Activated CD4-positive, alpha-beta memory T cell treated with anti-CD3 and anti-CD28 coated beads, Interleukin-2, amount 10 ng/mL, durations not matched to agents 7 days and 5 days (primary cell): ENCODE measurements at regions not wholly inside any gene's neighbourhood (a gene's known extent, or its start where the extent isn't known, plus 50 kb on each side); places are given as distances from the start of the nearest gene placed in this dataset.
"Not testable (repeated sequence)": the region's sequence is repeated elsewhere in the genome, so short reads cannot be mapped to it uniquely, and the experiment has no call there.

Source experiments
- CTCF ChIA-PET: fragments of 350-600 bp; sonication (Branson Sonifier 250); formaldehyde crosslinking; loops from one replicate; lab custom pipeline; 2021; ENCODE audit warnings: antibody characterized with exemption, inconsistent platforms; lab: Charles Lee
- POLR2A ChIA-PET: fragments of 350-600 bp; sonication (Branson Sonifier 250); formaldehyde crosslinking; loops from one replicate; lab custom pipeline; 2021; ENCODE audit warnings: antibody characterized with exemption; lab: Charles Lee
- DNase-seq: peaks from one replicate; pipeline ENCODE4 v3.0.0-alpha.2; 2020
- H3K27ac Mint-ChIP-seq: one replicate; pipeline ENCODE4 v1.8.0; 2021; ENCODE audit warnings: mild to moderate bottlenecking, mixed read lengths
- H3K27me3 Mint-ChIP-seq: one replicate; pipeline ENCODE4 v1.8.0; 2021; ENCODE audit warnings: mixed read lengths
- H3K36me3 Mint-ChIP-seq: one replicate; pipeline ENCODE4 v1.8.0; 2021; ENCODE audit warnings: low read depth, mixed read lengths
- H3K4me1 Mint-ChIP-seq: one replicate; pipeline ENCODE4 v1.8.0; 2021; ENCODE audit warnings: mixed read lengths
- H3K4me3 Mint-ChIP-seq: one replicate; pipeline ENCODE4 v1.8.0; 2021; ENCODE audit warnings: mild to moderate bottlenecking, mixed read lengths
- H3K9me3 Mint-ChIP-seq: one replicate; pipeline ENCODE4 v1.8.0; 2021; ENCODE audit warnings: mixed read lengths

DNA sequence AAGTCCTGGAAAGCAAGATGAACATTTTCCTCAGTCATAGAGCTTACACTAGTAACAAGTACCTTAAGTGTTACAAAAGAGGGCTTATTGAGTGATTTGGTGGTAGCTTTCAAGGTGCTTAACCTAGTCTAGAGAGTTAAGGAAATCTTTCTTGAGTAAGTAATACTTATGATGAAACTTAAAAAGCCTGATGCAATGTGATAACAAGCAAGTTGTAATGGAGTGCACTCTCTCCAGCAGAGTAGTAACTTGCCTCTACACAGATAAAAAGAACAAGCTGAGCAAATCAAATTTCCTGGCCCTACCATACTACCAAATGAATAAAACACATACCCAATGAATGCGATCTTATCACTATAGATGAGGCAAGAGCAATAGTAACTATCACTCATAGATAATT is 639.9 kb upstream of the FBXO33 start:
- Mint-ChIP-seq H3K27ac (no peak overlapping the region), H3K4me1 (no peaks in the 10 kb centered on the region), H3K27me3 (no peaks in the 10 kb centered on the region), H3K4me3 (no peak overlapping the region), H3K36me3 (no peaks in the 10 kb centered on the region), H3K9me3 (peaks cover 2% of the 10 kb centered on the region)
- POLR2A ChIA-PET, result no interaction called here
- CTCF ChIA-PET, result no interaction called here
- no peak for DNase-seq

DNA sequence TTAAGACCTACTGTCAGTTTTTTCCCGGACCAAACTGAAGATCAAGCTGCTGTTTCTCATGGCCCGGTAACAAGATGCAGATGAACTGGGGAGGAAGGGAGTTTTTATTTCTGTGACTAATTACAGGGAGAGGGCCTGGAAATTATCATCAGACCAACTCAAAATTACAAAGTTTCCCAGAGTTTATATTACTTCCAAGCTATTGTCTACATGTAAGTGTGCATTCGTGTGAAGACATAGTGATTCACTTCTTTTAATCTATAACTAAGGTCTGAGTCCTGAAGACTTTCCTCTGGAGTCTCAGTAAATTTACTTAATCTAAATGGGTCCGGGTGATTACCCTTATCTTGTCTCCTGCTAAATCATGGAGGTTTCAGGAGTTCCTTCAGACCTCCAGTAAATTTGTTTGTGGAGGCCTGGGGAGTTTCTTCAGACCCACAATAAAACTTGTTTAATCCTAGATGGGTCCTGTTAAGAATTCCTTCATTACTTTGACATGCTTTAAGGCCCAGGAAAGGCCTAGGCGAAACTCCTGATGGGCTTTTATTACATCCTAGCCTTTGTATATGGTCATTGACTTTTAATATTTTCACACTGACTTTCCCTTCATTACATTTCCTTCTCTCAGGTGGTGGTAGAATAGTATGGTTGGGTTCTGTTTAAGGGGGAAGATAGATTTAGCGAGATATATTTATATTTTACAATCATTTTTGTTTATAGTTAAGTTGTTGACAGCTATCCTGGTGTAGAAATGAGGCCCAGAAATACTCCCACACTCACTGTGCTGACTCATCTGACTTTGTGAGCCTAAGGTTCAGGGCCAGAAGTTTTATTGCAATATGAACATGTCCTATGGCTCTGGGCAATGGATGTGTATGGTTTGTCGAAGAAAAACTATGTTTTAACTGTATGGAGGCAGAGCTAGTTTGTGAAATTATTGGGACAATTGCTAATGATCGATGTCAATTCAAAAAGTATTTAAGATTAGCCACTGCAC is 627.0 kb upstream of the FBXO33 start:
- Mint-ChIP-seq H3K27ac (no peak overlapping the region), H3K4me3 (no peak overlapping the region), H3K36me3 (no peaks in the 10 kb centered on the region), H3K27me3 (no peaks in the 10 kb centered on the region), H3K9me3 (peaks cover 2% of the 10 kb centered on the region), H3K4me1 (no peaks in the 10 kb centered on the region)
- CTCF ChIA-PET, result no interaction called here
- DNase-seq, result no peak
- POLR2A ChIA-PET, result no interaction called here

DNA sequence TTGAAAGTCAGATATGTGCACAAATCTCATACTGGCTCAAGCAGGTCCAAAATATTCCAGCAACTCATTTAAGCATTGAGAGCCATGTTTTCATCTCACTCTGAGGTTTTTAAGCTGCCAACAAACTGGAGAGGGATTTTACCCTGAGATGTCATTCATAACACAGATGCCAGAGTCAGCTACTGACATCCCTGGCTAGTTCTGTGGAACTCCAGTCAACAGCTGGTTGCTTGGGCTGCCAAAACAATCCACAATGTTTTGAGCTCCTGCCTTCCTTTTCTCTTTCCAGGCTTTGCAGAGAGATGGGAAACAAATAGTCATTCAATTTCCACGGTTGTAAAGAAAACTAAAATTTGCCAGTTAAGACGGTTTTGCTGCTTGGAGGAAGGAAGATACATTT is 621.2 kb upstream of the FBXO33 start:
- no peaks in the 10 kb centered on the region for H3K9me3 Mint-ChIP-seq
- no peaks in the 10 kb centered on the region for H3K27me3 Mint-ChIP-seq
- POLR2A ChIA-PET, result no interaction called here
- no peaks in the 10 kb centered on the region for H3K4me1 Mint-ChIP-seq
- DNase-seq, result no peak
- CTCF ChIA-PET, result no interaction called here
- H3K36me3 Mint-ChIP-seq, result no peaks in the 10 kb centered on the region
- no peak overlapping the region for H3K4me3 Mint-ChIP-seq
- no peak overlapping the region for H3K27ac Mint-ChIP-seq

DNA sequence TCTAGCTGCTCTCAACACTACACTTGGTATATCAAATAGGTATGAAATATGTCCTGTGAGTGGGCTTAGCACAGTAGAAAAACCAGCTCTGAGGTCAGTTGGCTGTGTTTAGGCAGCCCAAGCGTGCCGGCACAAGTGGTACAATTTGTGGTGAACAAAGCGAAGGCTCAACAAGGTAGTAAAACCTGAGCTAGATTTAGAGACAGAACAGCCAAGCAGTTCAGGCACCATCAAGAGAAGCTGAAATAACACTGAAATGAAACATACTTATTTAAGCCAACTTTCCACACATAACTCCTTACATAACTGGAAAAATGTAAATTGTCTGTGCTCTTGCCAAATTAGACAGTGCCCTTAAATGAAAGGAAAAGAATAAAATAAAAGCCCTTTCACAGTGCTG is 596.8 kb upstream of the FBXO33 start:
- no peaks in the 10 kb centered on the region for H3K36me3 Mint-ChIP-seq
- POLR2A ChIA-PET, result no interaction called here
- no peak overlapping the region for H3K27ac Mint-ChIP-seq
- no peak overlapping the region for H3K4me3 Mint-ChIP-seq
- DNase-seq, result no peak
- H3K27me3 Mint-ChIP-seq, result no peaks in the 10 kb centered on the region
- no peaks in the 10 kb centered on the region for H3K4me1 Mint-ChIP-seq
- CTCF ChIA-PET, result no interaction called here
- peaks cover 2% of the 10 kb centered on the region for H3K9me3 Mint-ChIP-seq

DNA sequence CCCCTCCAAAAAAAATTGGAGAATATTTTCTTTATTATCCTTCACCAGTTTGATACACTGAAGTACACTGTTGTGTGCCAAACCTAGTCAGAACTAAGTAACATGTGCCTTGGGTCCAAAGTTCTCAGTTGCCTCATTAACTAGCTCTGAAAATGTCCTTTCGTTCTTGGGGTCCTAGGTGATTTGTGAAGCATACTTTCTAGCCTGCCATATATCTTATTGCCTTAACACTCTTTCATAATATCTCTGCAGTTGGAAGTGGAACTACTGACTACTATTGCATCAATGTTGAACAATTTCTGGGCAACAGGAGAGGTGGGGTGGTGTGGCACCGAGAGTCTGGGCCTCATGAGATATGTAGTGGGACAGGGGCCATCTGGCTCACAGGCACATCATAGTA is 592.9 kb upstream of the FBXO33 start:
- CTCF ChIA-PET, result no interaction called here
- no peaks in the 10 kb centered on the region for H3K27me3 Mint-ChIP-seq
- no peak overlapping the region for H3K4me3 Mint-ChIP-seq
- no peak for DNase-seq
- POLR2A ChIA-PET, result no interaction called here
- no peak overlapping the region for H3K27ac Mint-ChIP-seq
- peaks cover 3% of the 10 kb centered on the region for H3K9me3 Mint-ChIP-seq
- H3K36me3 Mint-ChIP-seq, result no peaks in the 10 kb centered on the region
- H3K4me1 Mint-ChIP-seq, result no peaks in the 10 kb centered on the region

DNA sequence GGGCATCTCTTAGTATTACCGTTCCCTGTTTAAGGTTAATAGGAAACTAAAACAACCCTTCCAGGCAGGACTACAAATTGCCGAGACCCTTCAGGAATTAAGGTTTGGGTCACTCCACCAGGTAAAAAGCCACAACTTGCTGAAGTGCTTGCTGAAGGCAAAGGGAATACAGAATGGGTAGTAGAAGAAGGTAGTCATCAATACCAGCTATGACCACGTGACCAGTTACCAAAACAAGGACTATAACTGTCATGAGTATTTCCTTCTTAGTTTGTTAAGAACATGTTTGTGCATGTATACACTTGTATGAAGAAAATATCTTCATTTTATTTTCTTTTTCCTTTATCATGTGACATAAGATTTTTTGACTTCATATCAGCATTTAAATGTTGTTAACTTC is 578.7 kb upstream of the FBXO33 start:
- Mint-ChIP-seq H3K27ac (no peak overlapping the region), H3K9me3 (peaks cover 10% of the 10 kb centered on the region), H3K27me3 (no peaks in the 10 kb centered on the region), H3K36me3 (no peaks in the 10 kb centered on the region), H3K4me1 (no peaks in the 10 kb centered on the region), H3K4me3 (no peak overlapping the region)
- ChIA-PET POLR2A (no interaction called here), CTCF (no interaction called here)
- no peak for DNase-seq

DNA sequence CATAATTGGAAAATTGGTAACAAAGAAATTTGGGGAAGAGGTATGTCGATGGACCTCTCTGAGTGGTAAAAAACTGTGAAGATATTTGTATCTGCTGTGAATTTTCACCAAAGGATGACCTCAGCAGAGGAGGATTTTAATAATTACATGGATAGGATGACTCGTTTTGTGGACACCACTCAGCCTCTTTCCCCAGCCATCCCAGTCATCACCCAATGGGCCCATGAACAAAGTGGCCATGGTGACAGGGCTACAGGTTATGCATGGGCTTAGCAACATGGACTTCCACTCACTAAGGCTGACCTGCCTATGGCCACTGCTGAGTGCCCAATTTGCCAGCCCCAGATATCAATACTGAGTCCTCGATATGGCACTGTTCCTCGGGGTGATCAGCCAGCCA is 577.5 kb upstream of the FBXO33 start:
- no peaks in the 10 kb centered on the region for H3K4me1 Mint-ChIP-seq
- H3K4me3 Mint-ChIP-seq, result no peak overlapping the region
- CTCF ChIA-PET, result no interaction called here
- H3K36me3 Mint-ChIP-seq, result no peaks in the 10 kb centered on the region
- POLR2A ChIA-PET, result no interaction called here
- no peak for DNase-seq
- H3K27me3 Mint-ChIP-seq, result no peaks in the 10 kb centered on the region
- H3K27ac Mint-ChIP-seq, result no peak overlapping the region
- peaks cover 10% of the 10 kb centered on the region for H3K9me3 Mint-ChIP-seq

DNA sequence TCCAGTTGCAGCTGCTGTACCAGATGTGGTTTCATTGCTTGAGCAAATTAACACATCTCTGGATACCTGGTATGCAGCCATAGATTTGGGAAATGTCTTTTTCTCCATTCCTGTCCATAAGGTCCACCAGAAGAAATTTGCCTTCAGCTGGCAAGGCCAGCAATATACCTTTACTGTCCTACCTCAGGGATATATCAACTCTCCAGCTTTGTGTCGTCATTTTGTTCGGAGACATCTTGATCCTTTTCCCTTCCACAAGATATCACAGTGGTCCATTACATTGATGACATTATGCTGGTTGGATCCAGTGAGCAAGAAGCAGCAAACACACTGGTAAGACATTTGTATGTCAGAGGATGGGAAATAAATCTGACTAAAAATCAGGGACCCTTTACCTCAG is 576.1 kb upstream of the FBXO33 start:
- DNase-seq, H3K4me3 Mint-ChIP-seq, H3K9me3 Mint-ChIP-seq, H3K27ac Mint-ChIP-seq, H3K27me3 Mint-ChIP-seq, H3K36me3 Mint-ChIP-seq, CTCF ChIA-PET, POLR2A ChIA-PET, H3K4me1 Mint-ChIP-seq: not testable (repeated sequence)

DNA sequence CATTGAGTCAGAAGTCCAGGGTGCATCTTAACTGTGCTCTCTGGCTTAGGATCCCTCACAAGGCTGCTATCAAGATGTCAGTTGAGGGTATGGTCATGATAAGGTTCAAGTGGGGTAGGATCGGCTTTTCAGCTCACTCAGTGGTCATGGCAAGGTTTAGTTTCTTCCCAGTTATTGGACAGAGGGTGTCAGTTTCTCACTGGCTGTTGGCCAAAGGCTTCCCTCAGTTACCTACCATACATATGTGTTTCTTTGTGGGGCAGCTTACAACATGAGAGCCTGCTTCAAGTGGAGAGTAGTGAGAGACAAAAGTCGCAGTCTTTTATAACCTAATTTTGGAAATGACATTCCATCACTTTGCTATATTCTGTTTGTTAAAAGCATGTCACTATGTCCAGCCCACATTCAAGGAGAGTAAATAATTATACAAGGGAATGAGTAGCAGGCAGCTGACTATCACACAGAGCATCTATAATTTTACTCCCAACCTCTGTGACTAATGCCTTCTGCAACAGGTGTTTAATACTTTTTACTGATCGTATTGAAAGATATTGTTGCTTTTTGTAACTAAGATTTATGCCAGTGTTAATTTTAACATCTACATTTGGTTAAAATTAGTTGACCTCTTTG is 572.8 kb upstream of the FBXO33 start:
- DNase-seq, result no peak
- Mint-ChIP-seq H3K4me3 (no peak overlapping the region), H3K27me3 (no peaks in the 10 kb centered on the region), H3K4me1 (no peaks in the 10 kb centered on the region), H3K27ac (no peak overlapping the region), H3K36me3 (no peaks in the 10 kb centered on the region), H3K9me3 (peaks cover 6% of the 10 kb centered on the region)
- CTCF ChIA-PET, result no interaction called here
- POLR2A ChIA-PET, result no interaction called here

DNA sequence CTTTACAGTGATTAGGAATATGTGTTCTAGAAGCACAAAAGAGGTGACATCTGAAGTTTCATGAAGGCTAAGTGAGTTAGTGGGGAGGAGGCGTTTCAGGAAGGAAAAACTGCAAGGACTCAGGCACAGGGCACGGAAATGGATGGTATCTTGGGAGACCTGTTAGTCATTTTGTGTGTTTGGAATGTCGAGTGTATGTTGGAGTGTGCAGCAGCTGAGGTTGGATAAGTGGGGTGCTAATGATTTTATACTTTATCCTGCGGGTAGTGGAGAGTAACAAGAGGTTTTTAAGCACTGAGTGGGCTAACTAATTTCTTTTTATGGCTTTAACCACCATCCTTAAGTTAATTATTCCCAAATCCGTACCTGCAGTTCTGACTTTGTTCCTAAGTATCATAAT is 571.5 kb upstream of the FBXO33 start:
- CTCF ChIA-PET, result no interaction called here
- Mint-ChIP-seq H3K4me3 (no peak overlapping the region), H3K9me3 (no peaks in the 10 kb centered on the region), H3K27me3 (no peaks in the 10 kb centered on the region), H3K27ac (no peak overlapping the region), H3K36me3 (no peaks in the 10 kb centered on the region), H3K4me1 (no peaks in the 10 kb centered on the region)
- no peak for DNase-seq
- POLR2A ChIA-PET, result no interaction called here

DNA sequence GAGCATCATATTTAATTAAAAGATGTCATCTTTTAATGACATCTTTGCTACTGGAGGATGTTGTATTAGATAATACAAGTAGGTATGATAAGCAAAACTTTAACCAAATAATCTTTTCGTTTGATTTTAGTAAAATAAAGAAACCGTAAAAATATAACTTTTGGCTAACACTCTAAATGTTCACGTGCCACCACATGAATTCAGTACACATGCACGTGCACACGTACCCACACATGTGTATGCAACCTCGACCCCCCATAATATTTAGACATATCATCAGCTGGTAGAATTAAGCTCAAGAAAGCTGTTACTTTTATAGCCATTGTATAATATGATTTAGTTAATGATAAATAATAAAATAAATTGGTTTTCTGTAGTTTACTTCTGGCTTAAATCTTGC is 566.6 kb upstream of the FBXO33 start:
- ChIA-PET CTCF (no interaction called here), POLR2A (no interaction called here)
- H3K36me3 Mint-ChIP-seq, result no peaks in the 10 kb centered on the region
- H3K4me3 Mint-ChIP-seq, result no peak overlapping the region
- H3K4me1 Mint-ChIP-seq, result no peaks in the 10 kb centered on the region
- no peaks in the 10 kb centered on the region for H3K9me3 Mint-ChIP-seq
- DNase-seq, result no peak
- no peak overlapping the region for H3K27ac Mint-ChIP-seq
- no peaks in the 10 kb centered on the region for H3K27me3 Mint-ChIP-seq

DNA sequence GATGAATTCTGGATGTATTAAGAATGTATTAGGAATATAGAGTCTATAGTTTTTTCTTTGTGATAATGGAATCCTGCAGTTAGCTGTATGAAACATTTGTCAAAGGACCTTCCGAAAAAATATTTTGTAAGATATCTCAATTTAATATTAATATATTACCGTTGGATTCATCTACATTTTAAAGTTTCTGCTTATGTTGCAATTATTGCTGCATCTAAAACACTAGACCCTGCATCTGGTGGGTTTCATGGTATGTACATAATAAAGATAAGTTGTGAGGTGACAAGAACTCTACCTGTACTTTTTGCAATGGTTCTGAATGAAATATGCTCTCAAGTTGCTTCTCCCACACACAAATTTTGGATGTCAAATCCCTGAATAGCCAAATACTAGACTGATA is 565.9 kb upstream of the FBXO33 start:
- no peak for DNase-seq
- ChIA-PET POLR2A (no interaction called here), CTCF (no interaction called here)
- no peaks in the 10 kb centered on the region for H3K4me1 Mint-ChIP-seq
- no peaks in the 10 kb centered on the region for H3K9me3 Mint-ChIP-seq
- H3K27ac Mint-ChIP-seq, result no peak overlapping the region
- no peak overlapping the region for H3K4me3 Mint-ChIP-seq
- H3K27me3 Mint-ChIP-seq, result no peaks in the 10 kb centered on the region
- no peaks in the 10 kb centered on the region for H3K36me3 Mint-ChIP-seq

DNA sequence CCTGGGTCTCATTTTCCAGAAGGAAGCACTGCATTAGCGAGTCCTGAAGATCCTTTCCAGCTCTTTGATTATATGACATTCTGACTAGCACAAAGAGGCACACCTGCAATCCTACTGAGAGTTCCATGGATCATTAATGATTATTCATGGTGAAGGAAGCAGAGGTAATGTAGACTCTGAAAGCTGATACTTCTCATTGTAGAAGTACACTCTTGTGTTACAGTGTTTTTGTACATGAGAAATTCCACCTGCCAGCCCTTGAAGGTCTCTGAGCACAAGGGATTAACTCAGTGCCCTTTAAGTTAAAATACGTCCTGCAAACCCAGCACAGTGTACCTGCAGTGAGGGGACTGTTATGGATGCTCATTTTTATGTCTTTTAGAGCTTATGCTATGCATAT is 558.8 kb upstream of the FBXO33 start:
- H3K4me3 Mint-ChIP-seq, result no peak overlapping the region
- no peaks in the 10 kb centered on the region for H3K9me3 Mint-ChIP-seq
- no peak for DNase-seq
- ChIA-PET POLR2A (no interaction called here), CTCF (no interaction called here)
- H3K36me3 Mint-ChIP-seq, result no peaks in the 10 kb centered on the region
- H3K4me1 Mint-ChIP-seq, result no peaks in the 10 kb centered on the region
- no peak overlapping the region for H3K27ac Mint-ChIP-seq
- no peaks in the 10 kb centered on the region for H3K27me3 Mint-ChIP-seq

DNA sequence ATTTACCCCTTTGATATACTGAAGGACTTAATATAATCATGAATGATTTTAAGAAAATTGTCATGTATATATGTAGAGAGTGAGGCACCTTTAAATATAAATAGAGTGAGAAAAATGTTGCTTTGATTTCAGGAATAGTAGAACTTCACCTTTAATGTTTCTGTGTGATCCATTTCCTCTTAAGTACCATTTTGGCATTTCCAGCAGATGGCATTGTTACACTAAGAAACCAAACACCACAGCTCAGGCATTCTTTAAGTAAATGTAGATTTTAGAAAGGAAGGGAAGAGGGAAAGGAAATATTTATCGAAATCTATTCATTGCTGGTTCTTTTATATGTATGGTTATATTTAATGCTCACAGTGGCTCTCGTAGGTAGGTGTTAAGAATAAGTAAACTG is 556.7 kb upstream of the FBXO33 start:
- POLR2A ChIA-PET, result no interaction called here
- H3K9me3 Mint-ChIP-seq, result no peaks in the 10 kb centered on the region
- CTCF ChIA-PET, result no interaction called here

More for the DNA sequence above, 556.7 kb upstream of the FBXO33 start:
- Mint-ChIP-seq H3K27me3 (no peaks in the 10 kb centered on the region), H3K4me3 (no peak overlapping the region), H3K36me3 (no peaks in the 10 kb centered on the region), H3K4me1 (no peaks in the 10 kb centered on the region), H3K27ac (no peak overlapping the region)
- no peak for DNase-seq
